Psoas muscle (tissue), 7 donors: ENCODE measurements at regions not wholly inside any gene's neighbourhood (a gene's known extent, or its start where the extent isn't known, plus 50 kb on each side); places are given as distances from the start of the nearest gene placed in this dataset.

ENCODE experiments used
- ATAC-seq, 4 donors: fragments of 200-7000 bp; cut with Tn5 transposase; one replicate each; pipeline ENCODE4 v1.9.1; 2020; ENCODE audit warnings: moderate library complexity in 3 of 4, mild to moderate bottlenecking in 2 of 4
- DNase-seq, 2 donors: peaks; one replicate each; pipeline ENCODE4 v3.0.0-alpha.2; 2020
- H3K27ac ChIP-seq: fragments of 200-600 bp; one replicate; pipeline ENCODE4 v1.8.0; 2022
- H3K27me3 ChIP-seq, 3 donors: fragments of 200-600 bp in 1 of 3; one replicate each; pipeline versions ENCODE4 v1.6.1 to v1.8.0; 2013 to 2022; ENCODE audit warnings: low read length in 2 of 3, mild to moderate bottlenecking in 2 of 3, moderate library complexity in 1 of 3; ENCODE audit not compliant: insufficient read depth in 3 of 3
- H3K36me3 ChIP-seq, 2 donors: fragments of 200-600 bp in 1 of 2; one replicate each; pipeline versions ENCODE4 v1.6.1 to v1.8.0; 2013 to 2022; ENCODE audit warnings: low read depth in 1 of 2, mild to moderate bottlenecking in 1 of 2, moderate library complexity in 1 of 2; ENCODE audit not compliant: insufficient read depth in 1 of 2
- H3K4me1 ChIP-seq: fragments of 200-600 bp; one replicate; pipeline ENCODE4 v1.8.0; 2022
- H3K4me3 ChIP-seq: fragments of 200-600 bp; one replicate; pipeline ENCODE4 v1.8.0; 2022; ENCODE audit warnings: mild to moderate bottlenecking
- H3K9me3 ChIP-seq: fragments of 200-600 bp; one replicate; pipeline ENCODE4 v1.8.0; 2022
- CTCF ChIP-seq: fragments of 200-600 bp; IDR thresholded peaks from one replicate; pipeline ENCODE4 v1.8.0; 2022; ENCODE audit warnings: antibody characterized with exemption
- WGBS, 3 donors: extraction: QIAGEN DNeasy Blood & Tissue Kit; methylation state at CpG; one replicate each; pipeline versions ENCODE4 v1.1.6 to v1.1.7; 2013; 5-methylcytosine and 5-hydroxymethylcytosine counted together
- intact Hi-C, 2 donors: fragments of 100-400 bp; cut with DNase I; formaldehyde crosslinking; loops; one replicate each; pipeline versions ENCODE4 v1.11.0 to v1.14.2; 2022
- donor health status: healthy with polysubstance abuse.
- donor health status: DM: no; HTN: no; CAD: no; lungs with moderate emphysema.
- donor health status: Bipolar disorder and iron deficiency.
- donor health status: healthy.
- donor health status: DM: yes; HTN: yes; CAD: no.
- donor health status: DM: no; HTN: no; CAD: no.
- donor health status: DM: yes; HTN: yes; CAD: no.

- intact Hi-C loops = no loop called here
- Histone ChIP-seq H3K4me3 (no peak overlapping the region), H3K36me3 (peaks cover 2 to 17% of the 10 kb centered on the region in 2 donors), H3K27ac (no peak overlapping the region), H3K9me3 (no peaks in the 10 kb centered on the region), H3K4me1 (peaks cover 6% of the 10 kb centered on the region), H3K27me3 (no peaks in the 10 kb centered on the region)
- no peak for TF ChIP-seq CTCF
- ATAC-seq (no peak), DNase-seq (no peak)
- WGBS, 3 donors = 33 to 94% (median 91%) methylated on average over 3 of the region's 3 CpGs
Observed at GRCh38 chr1:232459826-232460225, 170.1 kb downstream of the SIPA1L2 start.

- no peak for DNase-seq
- peaks cover 0 to 10% of the 10 kb centered on the region in 2 donors for H3K36me3 ChIP-seq
- WGBS, 3 donors = 82 to 86% (median 86%) methylated on average over 4 of the region's 4 CpGs
- H3K4me1 ChIP-seq = peaks cover 6% of the 10 kb centered on the region
- TF ChIP-seq CTCF = no peak
- intact Hi-C loops = no loop called here
- no peak overlapping the region for H3K4me3 ChIP-seq
- H3K27ac ChIP-seq = no peak overlapping the region
- ATAC-seq = no peak
- H3K9me3 ChIP-seq = no peaks in the 10 kb centered on the region
- no peaks in the 10 kb centered on the region for H3K27me3 ChIP-seq
Observed at GRCh38 chr1:232459087-232459486, 170.8 kb downstream of the SIPA1L2 start.

GRCh38 chr1:232457595-232457994 lies 172.3 kb downstream of the SIPA1L2 start:
- Histone ChIP-seq H3K27ac (no peak overlapping the region), H3K4me3 (no peak overlapping the region), H3K36me3 (peaks cover 0 to 6% of the 10 kb centered on the region in 2 donors), H3K9me3 (no peaks in the 10 kb centered on the region), H3K27me3 (no peaks in the 10 kb centered on the region), H3K4me1 (no peaks in the 10 kb centered on the region)
- intact Hi-C loops = no loop called here
- DNase-seq (no peak), ATAC-seq (no peak)
- WGBS, 3 donors = 90 to 99% (median 92%) methylated on average over 3 of the region's 3 CpGs
- TF ChIP-seq CTCF = no peak

GRCh38 chr1:232456714-232457113 lies 173.2 kb downstream of the SIPA1L2 start:
- Histone ChIP-seq H3K4me3 (no peak overlapping the region), H3K4me1 (no peaks in the 10 kb centered on the region), H3K36me3 (peaks cover 0 to 6% of the 10 kb centered on the region in 2 donors), H3K27me3 (no peaks in the 10 kb centered on the region), H3K9me3 (no peaks in the 10 kb centered on the region), H3K27ac (no peak overlapping the region)
- DNase-seq = no peak
- intact Hi-C loops = no loop called here
- ATAC-seq = no peak
- TF ChIP-seq CTCF = no peak
- 65 to 75% (median 71%) methylated on average over 2 of the region's 2 CpGs for WGBS, 3 donors

- H3K36me3 ChIP-seq = no peaks in the 10 kb centered on the region
- no peaks in the 10 kb centered on the region for H3K9me3 ChIP-seq
- no peaks in the 10 kb centered on the region for H3K4me1 ChIP-seq
- 78 to 90% (median 90%) methylated on average over 7 of the region's 7 CpGs for WGBS, 3 donors
- no peaks in the 10 kb centered on the region for H3K27me3 ChIP-seq
- intact Hi-C loops = no loop called here
- no peak overlapping the region for H3K4me3 ChIP-seq
- H3K27ac ChIP-seq = no peak overlapping the region
- ATAC-seq (no peak), DNase-seq (no peak)
- TF ChIP-seq CTCF = no peak
Observed at GRCh38 chr1:232454227-232454886, 175.6 kb downstream of the SIPA1L2 start.
